H1 (cell line): ENCODE measurements at regions not wholly inside any gene's neighbourhood (a gene's known extent, or its start where the extent isn't known, plus 50 kb on each side); places are given as distances from the start of the nearest gene placed in this dataset.

Experiments
- CTCF ChIA-PET: fragments of 300-600 bp; sonication (Branson Sonifier 250); formaldehyde crosslinking; loops from one replicate; lab custom pipeline; 2021; ENCODE audit not compliant: partially characterized antibody; lab: Charles Lee
- POLR2A ChIA-PET: fragments of 300-600 bp; sonication (Branson Sonifier 250); formaldehyde crosslinking; loops from one replicate; lab custom pipeline; 2021; ENCODE audit warnings: inconsistent platforms; ENCODE audit not compliant: partially characterized antibody; lab: Charles Lee
- DNase-seq, 2 experiments: peaks; one replicate each; pipeline versions ENCODE4 v3.0.0 to v3.0.0-alpha.2; 2010 to 2022; ENCODE audit warnings: low spot score in 2 of 2, low read depth in 1 of 2, mixed read lengths in 1 of 2
- FAIRE-seq: peaks from 2 replicates; lab custom pipeline; 2011; peaks lifted over from hg19 to GRCh38; lab: Jason Lieb, UNC
- H2AFZ ChIP-seq: 2 replicates; pipeline ENCODE4 v1.8.1; 2012; ENCODE audit warnings: low read length, inconsistent platforms
- H2AK5ac ChIP-seq: 2 replicates; pipeline ENCODE4 v1.6.1; 2013; ENCODE audit warnings: low read depth, low read length
- H2BK120ac ChIP-seq: replicated peaks from 2 replicates; pipeline ENCODE3; 2013; ENCODE audit warnings: low read depth, low read length, inconsistent platforms
- H2BK12ac ChIP-seq: 2 replicates; pipeline ENCODE4 v1.6.1; 2013; ENCODE audit warnings: low read depth, low read length
- H2BK15ac ChIP-seq: 2 replicates; pipeline ENCODE4 v1.6.1; 2013; ENCODE audit warnings: low read length
- H2BK20ac ChIP-seq: 2 replicates; pipeline ENCODE4 v1.6.1; 2013; ENCODE audit warnings: low read length
- H2BK5ac ChIP-seq: 2 replicates; pipeline ENCODE4 v1.6.1; 2013; ENCODE audit warnings: low read depth, low read length
- H3K14ac ChIP-seq: 2 replicates; pipeline ENCODE4 v1.6.1; 2013; ENCODE audit warnings: inconsistent platforms; ENCODE audit not compliant: insufficient read length
- H3K18ac ChIP-seq: 2 replicates; pipeline ENCODE4 v1.6.1; 2013; ENCODE audit warnings: low read length; ENCODE audit errors: extremely low read depth
- H3K23ac ChIP-seq: 2 replicates; pipeline ENCODE4 v1.6.1; 2013; ENCODE audit warnings: inconsistent platforms; ENCODE audit not compliant: insufficient read length
- H3K23me2 ChIP-seq: 2 replicates; pipeline ENCODE4 v1.6.1; 2013; ENCODE audit warnings: low read depth, low read length
- H3K27ac ChIP-seq: 2 replicates; pipeline ENCODE4 v1.6.1; 2011; ENCODE audit warnings: low read depth, low read length, inconsistent platforms
- H3K27me3 ChIP-seq, 4 experiments: replicated peaks in 1 of 4; 1 replicate in 1 of 4; 2 replicates in 3 of 4; pipeline versions ENCODE4 v1.6.1 to v1.8.1; 2011 to 2013; ENCODE audit warnings: low read length in 3 of 4, mild to moderate bottlenecking in 3 of 4, inconsistent platforms in 2 of 4, mixed read lengths in 2 of 4, moderate library complexity in 1 of 4; ENCODE audit not compliant: control insufficient read depth in 3 of 4, insufficient read depth in 3 of 4; ENCODE audit errors: extremely low read depth in 1 of 4
- H3K36me3 ChIP-seq, 4 experiments: 2 replicates each; pipeline versions ENCODE4 v1.6.1 to v1.8.1; 2011 to 2013; ENCODE audit warnings: mild to moderate bottlenecking in 4 of 4, low read length in 3 of 4, moderate library complexity in 2 of 4, control low read depth in 1 of 4, inconsistent platforms in 1 of 4; ENCODE audit not compliant: insufficient read depth in 4 of 4, control insufficient read depth in 2 of 4
- H3K4ac ChIP-seq: replicated peaks from 2 replicates; pipeline ENCODE3; 2013; ENCODE audit warnings: low read length, low read depth, mixed read lengths, inconsistent platforms; ENCODE audit not compliant: insufficient read length
- H3K4me1 ChIP-seq, 4 experiments: replicated peaks in 1 of 4; 1 replicate in 1 of 4; 2 replicates in 3 of 4; pipeline versions ENCODE4 v1.6.1 to v1.8.1; 2011 to 2013; ENCODE audit warnings: low read length in 3 of 4, inconsistent platforms in 2 of 4, mixed read lengths in 1 of 4; ENCODE audit not compliant: insufficient read depth in 4 of 4, control insufficient read depth in 3 of 4
- H3K4me2 ChIP-seq, 2 experiments: 2 replicates each; pipeline versions ENCODE4 v1.6.1 to v1.8.1; 2011 to 2013; ENCODE audit warnings: low read depth in 2 of 2, low read length in 2 of 2, control low read depth in 1 of 2, inconsistent platforms in 1 of 2, mild to moderate bottlenecking in 1 of 2; ENCODE audit not compliant: insufficient read depth in 1 of 2
- H3K4me3 ChIP-seq, 4 experiments: fragments of 200-600, 300-600 bp in 1 of 4; sonication (generic), shearing (Covaris generic), sonication (Bioruptor Twin) in 1 of 4; 2 replicates each; pipeline versions ENCODE4 v1.5.1 to v1.8.1; 2011 to 2016; ENCODE audit warnings: low read length in 4 of 4, low read depth in 3 of 4, control low read depth in 2 of 4, inconsistent platforms in 2 of 4, mild to moderate bottlenecking in 2 of 4, mixed read lengths in 1 of 4, moderate library complexity in 1 of 4; ENCODE audit not compliant: insufficient read depth in 2 of 4; ENCODE audit errors: extremely low read depth in 1 of 4
- H3K56ac ChIP-seq: replicated peaks from 2 replicates; pipeline ENCODE3; 2013; ENCODE audit warnings: low read depth, mild to moderate bottlenecking, mixed read lengths, low read length, inconsistent platforms; ENCODE audit not compliant: insufficient read length
- H3K79me1 ChIP-seq: 2 replicates; pipeline ENCODE4 v1.6.1; 2013; ENCODE audit warnings: low read depth, low read length, control low read depth
- H3K79me2 ChIP-seq, 2 experiments: 2 replicates each; pipeline versions ENCODE4 v1.6.1 to v1.8.1; 2012 to 2013; ENCODE audit warnings: low read length in 2 of 2, mild to moderate bottlenecking in 2 of 2, inconsistent platforms in 1 of 2; ENCODE audit not compliant: insufficient read depth in 2 of 2, control insufficient read depth in 1 of 2
- H3K9ac ChIP-seq, 4 experiments: replicated peaks in 1 of 4; 1 replicate in 1 of 4; 2 replicates in 3 of 4; pipeline versions ENCODE4 v1.6.1 to v1.8.1; 2011 to 2013; ENCODE audit warnings: low read depth in 3 of 4, low read length in 3 of 4, control low read depth in 2 of 4, mild to moderate bottlenecking in 2 of 4, moderate library complexity in 2 of 4, inconsistent platforms in 1 of 4; ENCODE audit errors: extremely low read depth in 1 of 4
- H3K9me3 ChIP-seq, 2 experiments: 2 replicates each; pipeline versions ENCODE4 v1.6.1 to v1.8.1; 2012 to 2013; ENCODE audit warnings: mild to moderate bottlenecking in 2 of 2, moderate library complexity in 2 of 2, control low read depth in 1 of 2, inconsistent platforms in 1 of 2, low read depth in 1 of 2, low read length in 1 of 2, mixed read lengths in 1 of 2; ENCODE audit not compliant: insufficient read depth in 2 of 2
- H4K20me1 ChIP-seq, 2 experiments: replicated peaks in 1 of 2; 2 replicates each; pipeline versions ENCODE3 to v1.8.1; 2011 to 2013; ENCODE audit warnings: inconsistent platforms in 2 of 2, low read length in 2 of 2, mild to moderate bottlenecking in 1 of 2; ENCODE audit not compliant: insufficient read depth in 2 of 2, control insufficient read depth in 1 of 2
- H4K5ac ChIP-seq: 2 replicates; pipeline ENCODE4 v1.6.1; 2013; ENCODE audit warnings: low read length, low read depth, mixed read lengths, inconsistent platforms; ENCODE audit not compliant: insufficient read length
- H4K8ac ChIP-seq: 2 replicates; pipeline ENCODE4 v1.8.0; 2013; ENCODE audit warnings: mild to moderate bottlenecking, moderate library complexity, low read length, inconsistent platforms; ENCODE audit not compliant: insufficient read depth; ENCODE audit errors: extremely low read depth
- H4K91ac ChIP-seq: replicated peaks from 2 replicates; pipeline ENCODE3; 2013; ENCODE audit warnings: low read length, mixed read lengths, inconsistent platforms; ENCODE audit not compliant: insufficient read length
- CEBPB ChIP-seq: IDR thresholded peaks from 2 replicates; pipeline ENCODE4 v1.6.1; 2012; ENCODE audit warnings: low read depth, low read length
- CHD2 ChIP-seq: IDR thresholded peaks from 2 replicates; pipeline ENCODE4 v1.6.1; 2012; ENCODE audit warnings: low read length, improper control_type of control experiment
- EGR1 ChIP-seq: IDR thresholded peaks from 2 replicates; pipeline ENCODE4 v1.6.1; 2011; ENCODE audit warnings: low read depth, low read length, borderline replicate concordance
- KDM4A ChIP-seq: IDR thresholded peaks from one replicate; pipeline ENCODE4 v1.7.1; 2012; ENCODE audit warnings: low read depth, mild to moderate bottlenecking, moderate library complexity, low read length, inconsistent platforms; ENCODE audit not compliant: severe bottlenecking
- PHF8 ChIP-seq: fragments of 200-600 bp; sonication (generic); conservative IDR thresholded peaks from 2 replicates; pipeline ENCODE4 v1.7.1; 2012; ENCODE audit warnings: low read depth, mild to moderate bottlenecking, inconsistent platforms, low read length, moderate library complexity
- TBP ChIP-seq: IDR thresholded peaks from 2 replicates; pipeline ENCODE4 v1.6.1; 2011; ENCODE audit warnings: low read depth, low read length, improper control_type of control experiment
- TCF12 ChIP-seq: IDR thresholded peaks from 2 replicates; pipeline ENCODE4 v1.6.1; 2011; ENCODE audit warnings: low read depth, mild to moderate bottlenecking, low read length
- WGBS, 2 experiments: shearing (Covaris generic) in 1 of 2; methylation state at CpG; one replicate each; pipeline versions ENCODE4 v1.1.6 to v1.1.7; 2013 to 2015; ENCODE audit warnings: low lambda C conversion rate in 2 of 2, mixed read lengths in 2 of 2, inconsistent platforms in 1 of 2, low coverage in 1 of 2, missing lambda C conversion rate in 1 of 2; ENCODE audit not compliant: insufficient replicate concordance in 2 of 2, insufficient coverage in 1 of 2, insufficient read length in 1 of 2; ENCODE audit errors: extremely low coverage in 1 of 2, missing lambda C conversion rate in 1 of 2; 5-methylcytosine and 5-hydroxymethylcytosine counted together

DNA sequence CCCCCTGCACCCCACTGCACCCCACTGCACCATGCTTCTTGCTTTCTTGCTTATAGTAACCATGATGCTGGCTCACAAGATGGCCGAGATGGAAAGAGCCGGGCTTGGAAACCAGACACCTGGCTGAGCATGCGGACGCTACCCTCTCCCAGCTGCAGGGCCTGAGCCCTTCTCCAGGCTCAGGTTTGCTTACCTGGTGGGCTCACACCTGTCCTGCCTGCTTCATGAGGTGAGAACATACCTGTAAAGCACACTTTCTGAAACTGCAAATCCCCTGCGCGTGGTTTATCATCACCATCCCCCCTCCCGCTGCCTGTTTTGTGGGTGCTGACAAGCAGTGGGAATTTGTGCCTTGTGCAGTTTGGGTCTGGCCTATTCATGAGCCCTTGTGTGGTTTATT, 302.7 kb downstream of the GLRX3 start:
- CTCF ChIA-PET, result interaction anchor here (1.3 kb wide), 1 partner anchor 13 kb away, joined by 3 read pairs; no protein-coding TSS in a partner anchor
- H3K27me3 ChIP-seq, result no peaks in the 10 kb centered on the region
- 74% methylated on average over 7 of the region's 7 CpGs; no CpG with 5 or more reads in 1 of the 2 experiments for WGBS, 2 experiments
- TF ChIP-seq CEBPB, result no peak
- TF ChIP-seq TBP, result no peak
- no peak for TF ChIP-seq CHD2
- no peak for TF ChIP-seq KDM4A
- no peak for TF ChIP-seq TCF12
- TF ChIP-seq PHF8, result no peak
- no peak for TF ChIP-seq EGR1

More for the DNA sequence above, 302.7 kb downstream of the GLRX3 start:
- FAIRE-seq (no peak), DNase-seq (peak in 1 of 2 experiments; percentile 14)
- Histone ChIP-seq H3K79me2 (no peaks in the 10 kb centered on the region), H3K9me3 (no peaks in the 10 kb centered on the region), H3K4me2 (no peak overlapping the region), H3K23me2 (no peaks in the 10 kb centered on the region), H2AFZ (no peak overlapping the region), H3K79me1 (no peaks in the 10 kb centered on the region), H3K14ac (no peak overlapping the region), H2AK5ac (no peak overlapping the region), H2BK120ac (no peak overlapping the region), H4K20me1 (no peaks in the 10 kb centered on the region), H4K91ac (no peak overlapping the region), H3K23ac (no peak overlapping the region), H3K36me3 (no peaks in the 10 kb centered on the region), H2BK12ac (no peak overlapping the region), H2BK5ac (no peak overlapping the region), H2BK15ac (no peak overlapping the region), H4K5ac (no peak overlapping the region), H3K4me3 (no peak overlapping the region), H3K9ac (no peak overlapping the region), H3K4me1 (no peaks in the 10 kb centered on the region), H3K4ac (no peak overlapping the region), H3K27ac (no peak overlapping the region), H4K8ac (no peak overlapping the region), H3K18ac (no peak overlapping the region), H3K56ac (no peak overlapping the region), H2BK20ac (no peak overlapping the region)
- POLR2A ChIA-PET, result no interaction called here
